ENCODE measurements at regions not wholly inside any gene's neighbourhood (a gene's known extent, or its start where the extent isn't known, plus 50 kb on each side); places are given as distances from the start of the nearest gene placed in this dataset.
"Not testable (repeated sequence)": the region's sequence is repeated elsewhere in the genome, so short reads cannot be mapped to it uniquely, and the experiment has no call there.

- DNase-seq (ENCODE audit: low read depth) = no peak
Observed at GRCh38 chr4:74544655-74545361, 99.9 kb downstream of the AREG start.

GRCh38 chr4:74545448-74545847, 100.5 kb downstream of the AREG start:
- DNase-seq (ENCODE audit: low read depth) = no peak

- no peak for DNase-seq (ENCODE audit: low read depth)
Observed at GRCh38 chr4:74546057-74546456, 101.1 kb downstream of the AREG start.

- DNase-seq (ENCODE audit: low read depth) = no peak
Observed at GRCh38 chr4:74547042-74547441, 102.1 kb downstream of the AREG start.

GRCh38 chr4:74548561-74548960, 103.6 kb downstream of the AREG start:
- no peak for DNase-seq (ENCODE audit: low read depth)

GRCh38 chr4:74549936-74550335, 105.0 kb downstream of the AREG start:
- no peak for DNase-seq (ENCODE audit: low read depth)

- DNase-seq (ENCODE audit: low read depth) = peak; percentile 49
Observed at GRCh38 chr4:74555231-74555630, 110.3 kb downstream of the AREG start.

GRCh38 chr4:74555843-74556242, 110.9 kb downstream of the AREG start:
- DNase-seq (ENCODE audit: low read depth) = no peak

GRCh38 chr4:74559853-74560252, 114.9 kb downstream of the AREG start:
- DNase-seq (ENCODE audit: low read depth) = no peak

- DNase-seq (ENCODE audit: low read depth) = no peak
Observed at GRCh38 chr4:74567981-74568380, 123.0 kb downstream of the AREG start.

GRCh38 chr4:74570095-74570494, 125.2 kb downstream of the AREG start:
- no peak for DNase-seq (ENCODE audit: low read depth)

- no peak for DNase-seq (ENCODE audit: low read depth)
Observed at GRCh38 chr4:74578329-74578728, 133.4 kb downstream of the AREG start.

GRCh38 chr4:74578865-74579264, 133.9 kb downstream of the AREG start:
- DNase-seq (ENCODE audit: low read depth) = not testable (repeated sequence)

- DNase-seq (ENCODE audit: low read depth) = peak; percentile 25
Observed at GRCh38 chr4:74583089-74583700, 138.3 kb downstream of the AREG start.

GRCh38 chr4:74583757-74584156, 138.8 kb downstream of the AREG start:
- no peak for DNase-seq (ENCODE audit: low read depth)

- DNase-seq (ENCODE audit: low read depth) = no peak
Observed at GRCh38 chr4:74588350-74588749, 143.4 kb downstream of the AREG start.

GRCh38 chr4:74590476-74590875, 145.5 kb downstream of the AREG start:
- no peak for DNase-seq (ENCODE audit: low read depth)

GRCh38 chr4:74598611-74599325, 153.8 kb downstream of the AREG start:
- no peak for DNase-seq (ENCODE audit: low read depth)

- no peak for DNase-seq (ENCODE audit: low read depth)
Observed at GRCh38 chr4:74603186-74603585, 158.2 kb downstream of the AREG start.

GRCh38 chr4:74608151-74608949, 163.4 kb downstream of the AREG start:
- peak; percentile 79 for DNase-seq (ENCODE audit: low read depth)

GRCh38 chr4:74610491-74610890, 165.6 kb downstream of the AREG start:
- DNase-seq (ENCODE audit: low read depth) = no peak

GRCh38 chr4:74612837-74613236, 167.9 kb downstream of the AREG start:
- no peak for DNase-seq (ENCODE audit: low read depth)
